Transverse colon (tissue), 4 donors: ENCODE measurements at regions not wholly inside any gene's neighbourhood (a gene's known extent, or its start where the extent isn't known, plus 50 kb on each side); places are given as distances from the start of the nearest gene placed in this dataset.

Experiments used
- DNase-seq: peaks from one replicate; pipeline ENCODE4 v3.0.0-alpha.2; 2019
- H3K27ac ChIP-seq, 4 donors: fragments of 200-600 bp; sonication (generic); 2 replicates each; pipeline ENCODE4 v1.5.1; 2016 to 2018; ENCODE audit warnings: inconsistent platforms in 4 of 4
- H3K27me3 ChIP-seq: fragments of 200-600 bp; sonication (generic); 2 replicates; pipeline ENCODE4 v1.5.1; 2017; ENCODE audit warnings: inconsistent platforms
- H3K36me3 ChIP-seq, 4 donors: fragments of 200-600 bp; sonication (generic); 2 replicates each; pipeline ENCODE4 v1.5.1; 2017 to 2019; ENCODE audit warnings: inconsistent platforms in 4 of 4
- H3K4me1 ChIP-seq, 4 donors: fragments of 200-600 bp; sonication (generic); 2 replicates each; pipeline ENCODE4 v1.5.1; 2017 to 2020; ENCODE audit warnings: inconsistent platforms in 4 of 4
- H3K4me3 ChIP-seq, 4 donors: fragments of 200-600 bp; sonication (generic); 1 replicate in 1 of 4; 2 replicates in 3 of 4; pipeline versions ENCODE4 v1.5.1 to v1.6.1; 2017 to 2019; ENCODE audit warnings: inconsistent platforms in 4 of 4
- H3K9me3 ChIP-seq, 2 donors: fragments of 200-600 bp; sonication (generic); 2 replicates each; pipeline ENCODE4 v1.5.1; 2017 to 2019; ENCODE audit warnings: inconsistent platforms in 2 of 2
- EP300 ChIP-seq: sonication (generic); formaldehyde crosslinking; IDR thresholded peaks from one replicate; pipeline ENCODE4 v1.6.1; 2017; ENCODE audit warnings: antibody characterized with exemption, low read depth
- POLR2A ChIP-seq: fragments of 450-650 bp; IDR thresholded peaks from one replicate; pipeline ENCODE4 v1.6.1; 2016; ENCODE audit warnings: antibody characterized with exemption, mild to moderate bottlenecking, moderate library complexity
- POLR2AphosphoS5 ChIP-seq, 3 donors: sonication (generic); formaldehyde crosslinking; IDR thresholded peaks; one replicate each; pipeline ENCODE4 v1.6.1; 2016; ENCODE audit warnings: antibody characterized with exemption in 3 of 3
- WGBS, 2 donors: methylation state at CpG; one replicate each; pipeline ENCODE4 v1.1.5; 2018; ENCODE audit warnings: low coverage in 1 of 2; 5-methylcytosine and 5-hydroxymethylcytosine counted together
- in situ Hi-C, 4 donors: fragments of 200-750 bp; cut with MboI; loops; one replicate each; pipeline versions ENCODE4 v1.15.0 to v1.15.1; 2017; ENCODE audit warnings: low sequenced_read_pairs in 3 of 4, low pct_ligation_motif_present in 1 of 4, low pct_unique_long_range_greater_than_20kb in 1 of 4
- intact Hi-C: fragments of 100-400 bp; cut with DNase I; formaldehyde crosslinking; loops from one replicate; pipeline ENCODE4 v1.15.1; 2023; ENCODE audit warnings: low total_unique reads
- TF ChIP-seq, protein P1 (sequence below), 5 experiments: fragments of 200-600 bp in 3 of 5; fragments of 450-650 bp in 2 of 5; sonication (generic) in 3 of 5; IDR thresholded peaks; 1 replicate in 2 of 5; 2 replicates in 3 of 5; pipeline ENCODE4 v1.5.1; 2016 to 2017; ENCODE audit warnings: antibody characterized with exemption in 5 of 5, inconsistent platforms in 3 of 5, mild to moderate bottlenecking in 2 of 5, moderate library complexity in 1 of 5

DNA sequence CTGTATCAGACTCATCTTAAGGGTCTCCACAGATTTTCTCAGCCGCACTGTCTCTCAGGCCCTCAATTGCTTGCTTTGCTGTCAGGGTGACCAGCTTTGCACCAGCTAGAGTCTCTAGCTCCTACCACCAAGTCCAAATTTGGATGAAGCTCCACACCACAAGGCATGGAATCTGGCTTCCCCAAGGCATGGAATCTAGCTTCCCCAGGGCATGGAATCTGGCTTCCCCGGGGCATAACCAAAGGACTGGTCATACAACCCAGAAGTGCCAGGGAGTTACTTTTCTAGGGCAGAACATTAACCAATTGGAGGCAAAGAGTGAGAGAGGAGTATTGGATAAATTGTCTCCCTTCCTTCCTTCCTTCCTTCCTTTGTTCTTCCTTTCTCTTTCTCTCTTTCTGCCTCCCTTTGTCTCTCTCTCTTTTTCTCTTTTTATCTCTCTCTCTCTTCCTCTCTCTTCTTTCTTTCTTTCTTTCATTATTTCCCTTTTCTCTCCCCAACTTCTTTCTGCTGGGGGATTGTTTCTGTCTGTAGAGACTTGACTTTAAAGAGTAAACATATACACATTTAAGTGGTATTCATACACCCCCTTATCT, 76.9 kb upstream of the HAO2 start:
- intact Hi-C loops (no loop called here), in situ Hi-C loops (no loop called here)

DNA sequence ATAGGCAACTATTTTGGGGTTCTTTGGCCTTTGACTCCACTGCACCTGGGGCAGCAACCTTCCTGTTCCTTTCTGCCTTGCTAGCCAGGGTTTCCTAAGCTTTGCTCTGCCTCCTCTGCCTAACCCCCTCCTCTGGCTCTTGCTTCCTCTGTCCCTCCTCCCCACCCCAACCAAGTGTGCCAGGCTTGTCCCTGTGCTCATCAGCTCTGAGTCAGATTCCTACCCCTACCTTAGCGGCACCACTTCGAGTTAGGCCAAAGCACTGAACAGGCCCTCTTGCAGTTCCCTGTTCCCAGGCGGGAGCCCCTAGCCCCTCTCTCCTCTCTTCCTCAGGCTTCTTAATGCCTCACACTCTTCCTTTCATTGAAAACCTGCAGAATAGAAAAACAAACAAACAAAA, 74.8 kb upstream of the HAO2 start:
- no peaks in the 10 kb centered on the region for H3K36me3 ChIP-seq
- DNase-seq = no peak
- no peaks in the 10 kb centered on the region for H3K27me3 ChIP-seq
- H3K27ac ChIP-seq = no peak overlapping the region
- no peak for TF ChIP-seq POLR2A
- TF ChIP-seq EP300 = no peak
- no peak for TF ChIP-seq POLR2AphosphoS5 (IDR thresholded peaks at IDR 0.05)
- TF ChIP-seq, protein P1, sequence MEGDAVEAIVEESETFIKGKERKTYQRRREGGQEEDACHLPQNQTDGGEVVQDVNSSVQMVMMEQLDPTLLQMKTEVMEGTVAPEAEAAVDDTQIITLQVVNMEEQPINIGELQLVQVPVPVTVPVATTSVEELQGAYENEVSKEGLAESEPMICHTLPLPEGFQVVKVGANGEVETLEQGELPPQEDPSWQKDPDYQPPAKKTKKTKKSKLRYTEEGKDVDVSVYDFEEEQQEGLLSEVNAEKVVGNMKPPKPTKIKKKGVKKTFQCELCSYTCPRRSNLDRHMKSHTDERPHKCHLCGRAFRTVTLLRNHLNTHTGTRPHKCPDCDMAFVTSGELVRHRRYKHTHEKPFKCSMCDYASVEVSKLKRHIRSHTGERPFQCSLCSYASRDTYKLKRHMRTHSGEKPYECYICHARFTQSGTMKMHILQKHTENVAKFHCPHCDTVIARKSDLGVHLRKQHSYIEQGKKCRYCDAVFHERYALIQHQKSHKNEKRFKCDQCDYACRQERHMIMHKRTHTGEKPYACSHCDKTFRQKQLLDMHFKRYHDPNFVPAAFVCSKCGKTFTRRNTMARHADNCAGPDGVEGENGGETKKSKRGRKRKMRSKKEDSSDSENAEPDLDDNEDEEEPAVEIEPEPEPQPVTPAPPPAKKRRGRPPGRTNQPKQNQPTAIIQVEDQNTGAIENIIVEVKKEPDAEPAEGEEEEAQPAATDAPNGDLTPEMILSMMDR (IDR thresholded peaks at IDR 0.05) = no peak
- intact Hi-C loops (no loop called here), in situ Hi-C loops (no loop called here)
- 80 to 86% methylated on average over 1 to 3 of the region's 3 CpGs for WGBS, 2 donors
- no peaks in the 10 kb centered on the region for H3K9me3 ChIP-seq
- H3K4me3 ChIP-seq = no peak overlapping the region
- H3K4me1 ChIP-seq = peaks cover 0 to 2% (median under 1%) of the 10 kb centered on the region in 4 donors

More for the DNA sequence above, 76.9 kb upstream of the HAO2 start:
- Histone ChIP-seq H3K4me1 (no peaks in the 10 kb centered on the region), H3K9me3 (no peaks in the 10 kb centered on the region), H3K4me3 (no peak overlapping the region), H3K36me3 (no peaks in the 10 kb centered on the region), H3K27ac (no peak overlapping the region), H3K27me3 (no peaks in the 10 kb centered on the region)
- WGBS, 2 donors = 20 to 83% methylated on average over 1 to 2 of the region's 2 CpGs
- no peak for DNase-seq
- TF ChIP-seq POLR2A = no peak
- TF ChIP-seq, protein P1 (IDR thresholded peaks at IDR 0.05) = no peak
- TF ChIP-seq EP300 = no peak
- no peak for TF ChIP-seq POLR2AphosphoS5 (IDR thresholded peaks at IDR 0.05)

DNA sequence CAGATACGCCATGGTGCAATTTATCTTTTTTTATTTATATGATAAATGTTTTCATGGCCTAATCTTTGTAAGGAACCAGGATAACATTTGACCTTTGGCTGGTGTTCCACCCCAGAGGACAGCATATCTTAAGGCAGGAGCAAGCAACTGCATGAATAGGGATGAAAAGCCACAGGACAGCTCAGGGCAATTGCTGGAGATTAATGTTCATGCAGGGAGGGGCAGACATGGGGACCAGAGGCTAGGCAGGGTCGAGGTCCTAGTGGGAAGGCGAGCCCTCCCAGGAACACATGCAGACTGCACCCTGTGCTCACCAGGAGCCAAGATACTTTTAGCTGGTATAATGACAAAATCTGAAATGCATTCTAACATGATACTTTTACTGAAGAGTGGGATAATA, 74.4 kb upstream of the HAO2 start:
- DNase-seq = no peak
- Histone ChIP-seq H3K36me3 (no peaks in the 10 kb centered on the region), H3K4me1 (peaks cover 0 to 5% (median 2%) of the 10 kb centered on the region in 4 donors), H3K9me3 (no peaks in the 10 kb centered on the region), H3K4me3 (no peak overlapping the region), H3K27me3 (no peaks in the 10 kb centered on the region), H3K27ac (no peak overlapping the region)
- intact Hi-C loops = no loop called here
- WGBS, 2 donors = 61 to 83% methylated on average over 1 to 3 of the region's 3 CpGs
- in situ Hi-C loops = no loop called here
- TF ChIP-seq POLR2AphosphoS5 (IDR thresholded peaks at IDR 0.05) (no peak), POLR2A (no peak), EP300 (no peak)
- TF ChIP-seq, protein P1 (IDR thresholded peaks at IDR 0.05) = no peak

DNA sequence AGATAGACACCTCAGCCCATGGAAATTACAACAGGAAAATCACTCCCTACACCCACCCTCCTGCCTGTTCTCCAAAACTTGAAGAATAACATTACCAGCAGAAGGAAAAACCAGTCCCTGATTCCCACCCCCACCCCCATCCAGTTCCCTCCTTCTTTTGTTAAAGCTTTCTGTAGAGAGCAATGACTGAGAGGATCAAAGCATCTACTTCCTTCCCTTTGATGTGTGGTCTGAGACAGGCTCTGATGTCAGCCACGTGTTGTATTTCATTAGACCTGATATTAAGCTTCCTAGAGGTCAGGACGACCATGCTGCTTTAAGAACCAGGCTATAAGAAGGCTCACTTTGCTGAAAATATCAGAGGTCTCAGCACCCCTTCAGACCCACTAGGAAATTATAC, 73.9 kb upstream of the HAO2 start:
- peaks cover 0 to 6% (median 2%) of the 10 kb centered on the region in 4 donors for H3K4me1 ChIP-seq
- no peaks in the 10 kb centered on the region for H3K9me3 ChIP-seq
- intact Hi-C loops = no loop called here
- no peaks in the 10 kb centered on the region for H3K36me3 ChIP-seq
- WGBS, 2 donors = 18% methylated on average over 2 of the region's 2 CpGs; no CpG with 5 or more reads in 1 of the 2 donors
- in situ Hi-C loops = no loop called here
- H3K27ac ChIP-seq = no peak overlapping the region
- no peak overlapping the region for H3K4me3 ChIP-seq
- TF ChIP-seq POLR2AphosphoS5 (IDR thresholded peaks at IDR 0.05) = no peak
- no peak for TF ChIP-seq EP300
- no peak for TF ChIP-seq POLR2A
- TF ChIP-seq, protein P1 (IDR thresholded peaks at IDR 0.05) = no peak
- H3K27me3 ChIP-seq = no peaks in the 10 kb centered on the region
- no peak for DNase-seq
